Hematopoietic multipotent progenitor cell treated with erythropoietin and hydrocortisone succinate and interleukin-3 and kit ligand, for 17 days (in vitro differentiated cells): ENCODE measurements at regions not wholly inside any gene's neighbourhood (a gene's known extent, or its start where the extent isn't known, plus 50 kb on each side); places are given as distances from the start of the nearest gene placed in this dataset.

Experiments
- DNase-seq: peaks from one replicate; pipeline ENCODE4 v3.0.0-alpha.2; 2015; ENCODE audit warnings: low spot score

DNA sequence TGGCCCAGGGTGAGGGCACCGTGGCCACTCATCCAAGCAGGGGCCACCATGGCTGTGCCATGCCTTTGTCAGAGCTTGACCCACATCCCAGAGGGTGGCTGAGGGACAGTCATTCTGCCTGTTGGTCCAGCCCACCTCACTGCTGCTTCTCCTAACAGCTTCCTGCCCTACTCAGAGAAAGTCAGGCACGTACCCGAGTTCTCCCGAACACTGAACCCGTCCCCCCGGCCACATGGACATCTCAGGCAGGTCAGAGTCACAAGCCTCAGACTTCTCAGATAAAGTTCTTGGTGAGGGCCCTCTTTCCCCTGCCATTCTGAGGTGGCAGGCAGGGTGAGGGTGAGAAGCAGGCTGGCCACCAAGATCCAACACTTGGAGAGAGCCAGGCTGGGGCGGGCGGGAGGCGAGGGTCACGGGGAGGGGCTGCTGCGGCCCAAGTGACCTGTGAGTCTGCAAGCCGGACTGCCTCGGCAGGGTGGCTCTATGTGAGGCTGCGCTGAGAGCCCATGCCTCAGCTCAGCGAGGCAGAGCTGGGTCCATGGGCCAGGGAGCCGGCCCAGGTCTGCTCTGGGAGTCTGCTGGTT lies 317.8 kb downstream of the TMEM121 start:
- DNase-seq = no peak

DNA sequence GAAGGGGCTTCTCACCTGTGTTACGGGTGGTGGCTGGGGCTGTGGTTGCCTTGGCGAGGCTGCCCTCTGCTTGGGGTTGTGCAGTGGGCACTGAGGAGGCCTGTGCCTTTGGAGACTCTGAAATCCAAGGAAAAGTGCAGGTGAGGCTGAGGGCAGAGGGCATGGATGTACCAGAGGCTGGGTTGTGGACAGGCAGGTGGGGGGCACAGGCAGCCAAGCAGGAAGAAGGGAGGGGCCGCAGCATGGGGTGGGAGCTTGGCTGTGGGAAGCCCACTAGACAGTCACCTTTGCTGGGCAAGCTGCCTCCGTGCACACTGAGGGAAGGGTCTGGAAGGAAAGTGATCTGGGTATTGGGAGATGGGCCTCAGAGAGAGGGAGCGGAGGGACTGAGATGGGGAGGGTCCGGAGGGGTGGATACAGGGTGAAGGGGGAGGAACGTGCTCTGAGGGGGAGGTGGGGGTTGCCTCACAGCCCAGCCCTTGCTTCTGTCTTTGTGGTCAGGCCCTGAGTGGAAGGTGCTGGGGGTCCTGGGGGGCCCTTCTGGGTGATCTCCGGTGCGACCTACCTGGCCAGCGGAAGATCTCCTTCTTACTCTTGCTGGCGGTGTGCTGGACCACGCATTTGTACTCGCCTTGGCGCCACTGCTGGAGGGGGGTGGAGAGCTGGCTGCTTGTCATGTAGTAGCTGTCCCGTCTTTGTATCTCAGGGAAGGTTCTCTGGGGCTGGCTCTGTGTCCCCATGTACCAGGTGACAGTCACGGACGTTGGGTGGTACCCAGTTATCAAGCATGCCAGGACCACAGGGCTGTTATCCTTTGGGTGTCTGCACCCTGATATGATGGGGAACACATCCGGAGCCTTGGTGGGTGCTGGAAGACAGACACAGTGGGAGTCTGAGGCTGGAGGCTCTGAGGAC lies 318.7 kb downstream of the TMEM121 start:
- peak; percentile 26 for DNase-seq

- no peak for DNase-seq
Observed at GRCh38 chr14:105845725-105846309, 319.4 kb downstream of the TMEM121 start.

DNA sequence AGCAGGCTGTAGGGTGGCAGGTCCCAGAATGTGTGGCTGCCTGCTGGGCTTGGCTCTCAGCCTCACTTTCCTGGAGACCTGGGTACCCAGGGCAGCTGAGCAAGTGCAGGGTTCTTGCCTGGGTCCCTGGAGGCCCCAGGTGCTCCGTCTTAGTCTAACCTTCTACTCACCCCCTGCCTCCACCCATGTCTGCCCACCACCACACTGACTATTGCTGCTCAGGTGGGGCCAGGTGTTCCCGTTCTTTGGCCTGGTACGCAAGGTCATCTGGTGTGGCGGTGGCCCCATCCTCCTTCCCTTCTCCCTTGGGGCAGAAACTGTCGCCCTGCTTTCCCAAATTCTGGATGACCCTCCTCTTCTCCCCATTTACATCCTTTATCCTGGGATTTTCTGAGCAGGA lies 319.9 kb downstream of the TMEM121 start:
- DNase-seq = no peak

DNA sequence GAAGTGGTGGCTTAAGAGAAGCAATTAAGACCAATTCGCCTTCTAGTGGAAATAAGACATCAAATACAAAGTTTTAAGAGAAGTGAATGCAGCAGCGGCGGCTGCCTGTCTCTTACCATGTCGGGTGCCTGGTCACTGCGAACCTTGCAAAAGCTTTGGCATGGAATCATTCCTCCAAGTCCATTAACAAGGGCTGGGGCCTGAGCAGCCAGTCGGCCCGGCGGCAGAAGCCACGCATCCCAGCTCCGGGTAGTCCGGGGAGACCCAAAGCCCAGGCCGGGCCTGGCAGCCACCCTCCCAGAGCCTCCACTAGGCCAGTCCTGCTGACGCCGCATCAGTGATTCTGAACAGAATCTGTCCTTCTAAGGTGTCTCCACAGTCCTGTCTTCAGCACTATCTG lies 321.0 kb downstream of the TMEM121 start:
- no peak for DNase-seq

- no peak for DNase-seq
Observed at GRCh38 chr14:105848570-105848969, 322.2 kb downstream of the TMEM121 start.

GRCh38 chr14:105849933-105850626 lies 323.7 kb downstream of the TMEM121 start:
- no peak for DNase-seq

DNA sequence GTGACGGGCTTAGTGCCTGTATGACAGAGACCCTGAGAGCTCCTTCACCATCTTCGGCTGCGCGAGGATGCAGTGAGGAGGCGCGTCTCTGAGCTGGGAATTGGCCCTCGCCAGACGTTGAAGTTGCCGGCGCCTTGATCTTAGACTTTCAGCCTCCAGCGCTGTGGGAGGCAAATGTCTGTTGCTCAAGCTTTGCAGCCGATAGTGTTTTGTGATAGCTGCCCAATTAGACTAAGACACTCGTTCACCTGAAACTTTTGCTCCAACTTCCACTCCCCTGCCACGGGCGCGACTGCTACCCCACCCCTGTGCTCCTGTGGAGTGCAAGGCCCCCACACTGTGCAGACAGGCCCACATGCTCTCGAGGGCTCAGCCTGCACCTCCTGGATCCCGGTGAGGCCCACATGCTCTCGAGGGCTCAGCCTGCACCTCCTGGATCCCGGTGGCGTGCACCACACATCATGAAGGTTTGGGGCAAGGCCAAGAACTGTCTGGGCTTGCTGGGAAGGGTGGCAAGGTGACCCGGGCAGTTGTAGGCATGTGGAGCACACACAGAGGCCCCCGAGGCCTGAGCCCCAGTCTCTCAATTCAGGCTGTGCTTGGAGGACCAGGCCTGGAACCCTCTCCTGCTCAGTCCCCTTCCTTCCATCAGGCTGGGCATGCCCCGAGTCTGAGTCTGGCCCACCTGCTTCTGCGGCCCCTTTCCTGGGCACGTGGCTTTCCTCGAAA lies 324.6 kb downstream of the TMEM121 start:
- no peak for DNase-seq

DNA sequence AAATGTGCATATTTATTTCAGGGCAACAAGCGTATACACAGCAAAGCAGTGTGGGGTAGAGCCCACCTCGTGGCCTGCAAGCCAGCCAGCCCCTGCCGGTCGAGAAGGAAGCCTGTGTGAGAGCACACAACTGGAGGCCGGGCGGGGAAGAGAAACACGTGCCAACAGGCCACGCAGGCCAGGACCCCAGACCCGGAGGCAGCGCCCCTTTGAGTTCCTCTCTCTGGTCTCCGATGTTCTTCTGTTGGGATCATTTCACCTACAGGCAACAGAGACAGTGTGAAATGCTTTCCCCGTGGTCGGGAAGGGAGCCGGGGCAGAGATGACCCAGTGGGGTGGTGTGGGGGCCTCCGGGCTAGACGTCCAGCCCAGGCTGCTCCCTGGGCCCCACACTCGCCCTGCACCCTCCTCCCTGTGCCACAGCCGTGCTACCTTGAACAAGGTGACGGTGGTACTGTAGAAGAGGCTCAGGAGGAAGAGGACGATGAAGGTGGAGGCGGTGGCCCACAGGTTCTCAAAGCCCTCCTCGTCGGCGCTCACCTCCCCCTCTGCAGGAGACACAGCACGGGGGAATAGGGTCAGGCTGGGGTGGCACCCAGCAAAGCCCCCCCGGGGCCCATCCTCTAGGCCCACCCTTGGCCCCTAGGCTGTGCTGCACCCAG lies 325.5 kb downstream of the TMEM121 start:
- DNase-seq = no peak

GRCh38 chr14:105852378-105853088 lies 326.1 kb downstream of the TMEM121 start:
- DNase-seq = no peak

- no peak for DNase-seq
Observed at GRCh38 chr14:105853089-105853906, 326.9 kb downstream of the TMEM121 start.

- DNase-seq = no peak
Observed at GRCh38 chr14:105853907-105854599, 327.7 kb downstream of the TMEM121 start.

DNA sequence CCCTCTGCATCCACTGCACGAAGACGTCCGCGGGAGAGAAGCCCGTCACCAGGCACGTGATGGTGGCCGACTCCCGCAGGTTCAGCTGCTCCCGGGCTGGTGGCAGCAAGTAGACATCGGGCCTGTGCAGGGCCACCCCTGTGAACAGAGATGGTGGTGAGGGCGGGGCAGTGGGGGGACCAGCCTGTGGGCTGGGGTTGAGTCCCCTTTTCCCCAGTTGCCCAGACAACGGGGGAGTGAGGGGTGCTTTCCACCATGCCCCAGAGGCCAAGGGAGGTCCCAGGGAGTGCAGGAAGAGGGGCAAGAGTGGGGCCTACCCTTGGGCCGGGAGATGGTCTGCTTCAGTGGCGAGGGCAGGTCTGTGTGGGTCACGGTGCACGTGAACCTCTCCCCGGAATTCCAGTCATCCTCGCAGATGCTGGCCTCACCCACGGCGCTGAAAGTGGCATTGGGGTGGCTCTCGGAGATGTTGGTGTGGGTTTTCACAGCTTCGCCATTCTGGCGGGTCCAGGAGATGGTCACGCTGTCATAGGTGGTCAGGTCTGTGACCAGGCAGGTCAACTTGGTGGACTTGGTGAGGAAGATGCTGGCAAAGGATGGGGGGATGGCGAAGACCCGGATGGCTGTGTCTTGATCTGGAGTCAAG lies 328.3 kb downstream of the TMEM121 start:
- no peak for DNase-seq

GRCh38 chr14:105855246-105855892 lies 329.0 kb downstream of the TMEM121 start:
- DNase-seq = no peak

GRCh38 chr14:105855893-105856675 lies 329.7 kb downstream of the TMEM121 start:
- DNase-seq = no peak

DNA sequence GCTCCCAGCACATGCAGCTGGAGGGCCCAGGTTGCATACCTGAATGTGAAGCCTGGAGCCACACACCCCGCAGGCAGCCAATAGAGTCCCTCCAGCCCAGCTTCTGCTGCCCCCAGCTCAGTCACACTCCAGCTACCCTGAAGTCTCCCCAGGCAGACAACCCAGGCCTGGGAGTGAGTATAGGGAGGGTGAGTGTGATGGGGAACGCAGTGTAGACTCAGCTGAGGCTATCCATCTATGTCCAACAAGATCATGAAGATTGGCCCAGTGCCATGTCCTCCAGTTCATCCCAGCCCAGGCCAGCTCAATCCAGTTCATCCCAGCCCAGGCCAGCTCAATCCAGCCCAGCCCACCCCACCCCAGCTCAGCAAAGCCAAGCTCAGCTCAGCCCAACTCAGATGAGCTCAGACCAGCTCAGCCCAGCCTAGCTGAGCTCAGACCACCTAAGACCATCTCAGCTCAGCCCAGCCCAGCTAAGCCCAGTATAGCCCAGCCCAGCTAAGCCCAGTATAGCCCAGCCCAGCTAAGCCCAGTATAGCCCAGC lies 330.4 kb downstream of the TMEM121 start:
- DNase-seq = no peak

- no peak for DNase-seq
Observed at GRCh38 chr14:105857220-105857825, 330.9 kb downstream of the TMEM121 start.
